Esophagus squamous epithelium (tissue), 5 donors: ENCODE measurements at regions not wholly inside any gene's neighbourhood (a gene's known extent, or its start where the extent isn't known, plus 50 kb on each side); places are given as distances from the start of the nearest gene placed in this dataset.

Source experiments
- DNase-seq: peaks from one replicate; lab custom pipeline; 2025; lab: John Stamatoyannopoulos, UW
- H3K27ac ChIP-seq, 4 donors: fragments of 200-600 bp; sonication (generic); one replicate each; pipeline ENCODE4 v1.5.1; 2016 to 2019; ENCODE audit warnings: mild to moderate bottlenecking in 1 of 4
- H3K27me3 ChIP-seq, 4 donors: fragments of 200-600 bp; sonication (generic); 1 replicate in 3 of 4; 2 replicates in 1 of 4; pipeline versions ENCODE4 v1.5.1 to v1.6.0; 2017 to 2021; ENCODE audit warnings: antibody characterized with exemption in 1 of 4
- H3K36me3 ChIP-seq, 3 donors: fragments of 200-600 bp; sonication (generic); one replicate each; pipeline ENCODE4 v1.5.1; 2016 to 2019
- H3K4me1 ChIP-seq, 3 donors: fragments of 200-600 bp; sonication (generic); one replicate each; pipeline ENCODE4 v1.5.1; 2017 to 2019
- H3K4me3 ChIP-seq, 4 donors: fragments of 200-600 bp; sonication (generic); 1 replicate in 3 of 4; 2 replicates in 1 of 4; pipeline ENCODE4 v1.5.1; 2016 to 2019; ENCODE audit warnings: mild to moderate bottlenecking in 2 of 4, moderate library complexity in 1 of 4
- H3K9me3 ChIP-seq, 3 donors: fragments of 200-600 bp; sonication (generic); one replicate each; pipeline ENCODE4 v1.5.1; 2016 to 2019
- CTCF ChIP-seq, 6 experiments: fragments of 450-650 bp in 4 of 6; fragments of 200-600 bp in 2 of 6; sonication (generic) in 2 of 6; IDR thresholded peaks; one replicate each; pipeline ENCODE4 v1.5.1; 2016 to 2019; ENCODE audit warnings: antibody characterized with exemption in 6 of 6, mild to moderate bottlenecking in 4 of 6, moderate library complexity in 4 of 6
- POLR2A ChIP-seq, 4 donors: fragments of 450-650 bp; IDR thresholded peaks; one replicate each; pipeline ENCODE4 v1.6.1; 2017; ENCODE audit warnings: antibody characterized with exemption in 4 of 4, mild to moderate bottlenecking in 4 of 4, moderate library complexity in 3 of 4
- WGBS, 2 donors: methylation state at CpG; one replicate each; pipeline ENCODE4 v1.1.5; 2018; 5-methylcytosine and 5-hydroxymethylcytosine counted together
- intact Hi-C: fragments of 100-400 bp; cut with DNase I; formaldehyde crosslinking; loops from one replicate; pipeline ENCODE4 v1.15.0; 2022
- donor health status: DM: yes; HTN: yes; CAD: no.

GRCh38 chr2:147575106-147575505 lies 269.7 kb upstream of the ACVR2A start:
- DNase-seq, result no peak
- intact Hi-C loops, result no loop called here
- no peaks in the 10 kb centered on the region for H3K36me3 ChIP-seq
- peaks cover 0 to 3% (median 0%) of the 10 kb centered on the region in 3 donors for H3K4me1 ChIP-seq
- H3K9me3 ChIP-seq, result no peaks in the 10 kb centered on the region
- WGBS, 2 donors, result 57 to 58% methylated on average over 3 of the region's 3 CpGs
- H3K4me3 ChIP-seq, result no peak overlapping the region
- TF ChIP-seq CTCF (IDR thresholded peaks at IDR 0.05) (no peak), POLR2A (IDR thresholded peaks at IDR 0.05) (no peak)
- no peaks in the 10 kb centered on the region for H3K27me3 ChIP-seq
- no peak overlapping the region for H3K27ac ChIP-seq

GRCh38 chr2:147572622-147573021 lies 272.2 kb upstream of the ACVR2A start:
- 30 to 53% methylated on average over 2 of the region's 2 CpGs for WGBS, 2 donors
- intact Hi-C loops, result no loop called here
- Histone ChIP-seq H3K27me3 (no peaks in the 10 kb centered on the region), H3K4me1 (peaks cover 0 to 3% (median 0%) of the 10 kb centered on the region in 3 donors), H3K27ac (no peak overlapping the region), H3K4me3 (no peak overlapping the region), H3K9me3 (no peaks in the 10 kb centered on the region), H3K36me3 (no peaks in the 10 kb centered on the region)
- no peak for TF ChIP-seq CTCF (IDR thresholded peaks at IDR 0.05)
- TF ChIP-seq POLR2A (IDR thresholded peaks at IDR 0.05), result no peak
- no peak for DNase-seq

DNA sequence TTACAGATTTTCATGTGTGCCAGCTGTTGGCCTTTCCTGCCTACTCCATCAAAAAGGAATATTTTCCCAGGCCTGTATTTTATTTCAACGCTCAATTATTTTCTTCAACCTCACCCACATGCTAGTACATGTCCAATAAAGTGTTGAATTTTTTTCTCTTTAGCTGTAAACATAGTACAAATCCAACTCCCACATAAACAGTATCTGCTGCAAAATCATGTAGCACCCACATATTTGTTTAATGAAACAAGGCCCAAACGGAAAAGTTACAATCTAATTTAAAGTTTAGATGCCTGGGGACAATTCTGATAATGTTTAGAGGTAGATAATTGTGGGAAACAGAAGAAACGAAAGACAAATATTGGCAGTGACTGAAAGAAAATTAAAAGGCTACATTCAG lies 275.4 kb upstream of the ACVR2A start:
- H3K36me3 ChIP-seq, result no peaks in the 10 kb centered on the region
- no peak for DNase-seq
- H3K27ac ChIP-seq, result no peak overlapping the region
- TF ChIP-seq CTCF (IDR thresholded peaks at IDR 0.05), result no peak
- no peak for TF ChIP-seq POLR2A (IDR thresholded peaks at IDR 0.05)
- peaks cover 0 to 3% (median 0%) of the 10 kb centered on the region in 3 donors for H3K4me1 ChIP-seq
- H3K9me3 ChIP-seq, result no peaks in the 10 kb centered on the region
- H3K4me3 ChIP-seq, result no peak overlapping the region
- intact Hi-C loops, result no loop called here
- WGBS, 2 donors, result 26 to 28% methylated on average over 3 of the region's 3 CpGs
- no peaks in the 10 kb centered on the region for H3K27me3 ChIP-seq

DNA sequence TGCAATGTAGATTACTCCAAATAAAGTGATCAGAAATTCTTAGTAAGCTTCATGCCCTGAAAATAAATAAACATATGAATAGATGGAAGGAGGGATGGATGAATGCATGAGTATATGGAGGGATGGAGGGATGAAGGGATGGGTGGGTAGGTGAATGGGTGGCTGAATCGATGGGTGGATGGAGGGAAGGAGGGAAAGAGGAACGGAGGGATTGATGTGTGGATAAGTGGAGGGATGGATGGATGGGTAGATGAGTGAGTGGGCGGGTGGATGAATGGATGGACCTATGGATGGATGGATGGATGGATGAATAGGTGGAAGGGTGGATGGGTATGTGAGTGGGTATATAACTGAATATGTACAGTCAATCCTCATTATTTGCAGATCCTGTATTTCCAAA lies 276.7 kb upstream of the ACVR2A start:
- DNase-seq, result no peak
- H3K4me1 ChIP-seq, result peaks cover 0 to 3% (median 0%) of the 10 kb centered on the region in 3 donors
- WGBS, 2 donors, result 90 to 93% methylated on average over 3 of the region's 3 CpGs
- no peaks in the 10 kb centered on the region for H3K36me3 ChIP-seq
- H3K9me3 ChIP-seq, result no peaks in the 10 kb centered on the region
- H3K27me3 ChIP-seq, result no peaks in the 10 kb centered on the region
- H3K4me3 ChIP-seq, result no peak overlapping the region
- intact Hi-C loops, result no loop called here
- H3K27ac ChIP-seq, result no peak overlapping the region
- TF ChIP-seq CTCF (IDR thresholded peaks at IDR 0.05) (no peak), POLR2A (IDR thresholded peaks at IDR 0.05) (no peak)

- no peak overlapping the region for H3K4me3 ChIP-seq
- H3K27ac ChIP-seq, result no peak overlapping the region
- WGBS, 2 donors, result 43% methylated on average over 2 of the region's 2 CpGs
- TF ChIP-seq POLR2A (IDR thresholded peaks at IDR 0.05) (no peak), CTCF (IDR thresholded peaks at IDR 0.05) (no peak)
- intact Hi-C loops, result no loop called here
- no peaks in the 10 kb centered on the region for H3K27me3 ChIP-seq
- H3K9me3 ChIP-seq, result no peaks in the 10 kb centered on the region
- no peaks in the 10 kb centered on the region for H3K36me3 ChIP-seq
- H3K4me1 ChIP-seq, result no peaks in the 10 kb centered on the region
- DNase-seq, result no peak
Observed at GRCh38 chr2:147567136-147567535, 277.7 kb upstream of the ACVR2A start.
